Smooth muscle cell (in vitro differentiated cells): ENCODE measurements at regions not wholly inside any gene's neighbourhood (a gene's known extent, or its start where the extent isn't known, plus 50 kb on each side); places are given as distances from the start of the nearest gene placed in this dataset.

Experiments
- DNase-seq: peaks from one replicate; lab custom pipeline; 2025; ENCODE audit not compliant: unreplicated experiment; lab: John Stamatoyannopoulos, UW
- H2AFZ ChIP-seq: fragments of 200-600 bp; sonication (generic); 2 replicates; pipeline ENCODE4 v1.6.0; 2016; ENCODE audit warnings: antibody characterized with exemption, low read depth, mild to moderate bottlenecking
- H3F3A ChIP-seq: fragments of 200-600 bp; sonication (generic); 2 replicates; pipeline ENCODE4 v1.6.0; 2017; ENCODE audit warnings: antibody characterized with exemption, low read depth
- H3K27ac ChIP-seq: fragments of 200-600 bp; sonication (generic); 2 replicates; pipeline ENCODE4 v1.5.1; 2016; ENCODE audit warnings: low read depth, mild to moderate bottlenecking
- H3K27me3 ChIP-seq: fragments of 200-600 bp; sonication (generic); 2 replicates; pipeline ENCODE4 v1.6.1; 2016; ENCODE audit warnings: low read depth, mild to moderate bottlenecking
- H3K36me3 ChIP-seq: fragments of 200-600 bp; sonication (generic); 2 replicates; pipeline ENCODE4 v1.5.1; 2016; ENCODE audit warnings: low read depth
- H3K4me1 ChIP-seq: fragments of 200-600 bp; sonication (generic); 2 replicates; pipeline ENCODE4 v1.5.1; 2016; ENCODE audit warnings: low read depth
- H3K4me2 ChIP-seq: fragments of 200-600 bp; sonication (generic); 2 replicates; pipeline ENCODE4 v1.6.0; 2016; ENCODE audit warnings: mild to moderate bottlenecking
- H3K4me3 ChIP-seq: fragments of 200-600 bp; sonication (generic); 2 replicates; pipeline ENCODE4 v1.5.1; 2016; ENCODE audit warnings: mild to moderate bottlenecking
- H3K79me2 ChIP-seq: fragments of 200-600 bp; sonication (generic); 2 replicates; pipeline ENCODE4 v1.6.0; 2016; ENCODE audit warnings: low read depth, mild to moderate bottlenecking
- H3K9ac ChIP-seq: fragments of 200-600 bp; sonication (generic); 2 replicates; pipeline ENCODE4 v1.6.0; 2016; ENCODE audit warnings: low read depth
- H3K9me3 ChIP-seq: fragments of 200-600 bp; sonication (generic); replicated peaks from 2 replicates; pipeline ENCODE4 v1.5.1; 2016; ENCODE audit warnings: low read depth
- H4K20me1 ChIP-seq: fragments of 200-600 bp; sonication (generic); 2 replicates; pipeline ENCODE4 v1.6.0; 2016; ENCODE audit warnings: low read depth
- WGBS: methylation state at CpG from one replicate; pipeline ENCODE4 v1.1.7; 2016; ENCODE audit warnings: low lambda C conversion rate; 5-methylcytosine and 5-hydroxymethylcytosine counted together
- TF ChIP-seq, protein P1 (sequence below): fragments of 200-600 bp; sonication (generic); IDR thresholded peaks from 2 replicates; pipeline ENCODE4 v1.5.1; 2017; ENCODE audit warnings: borderline replicate concordance, mild to moderate bottlenecking, antibody characterized with exemption; ENCODE audit not compliant: insufficient read depth, poor library complexity, severe bottlenecking

DNA sequence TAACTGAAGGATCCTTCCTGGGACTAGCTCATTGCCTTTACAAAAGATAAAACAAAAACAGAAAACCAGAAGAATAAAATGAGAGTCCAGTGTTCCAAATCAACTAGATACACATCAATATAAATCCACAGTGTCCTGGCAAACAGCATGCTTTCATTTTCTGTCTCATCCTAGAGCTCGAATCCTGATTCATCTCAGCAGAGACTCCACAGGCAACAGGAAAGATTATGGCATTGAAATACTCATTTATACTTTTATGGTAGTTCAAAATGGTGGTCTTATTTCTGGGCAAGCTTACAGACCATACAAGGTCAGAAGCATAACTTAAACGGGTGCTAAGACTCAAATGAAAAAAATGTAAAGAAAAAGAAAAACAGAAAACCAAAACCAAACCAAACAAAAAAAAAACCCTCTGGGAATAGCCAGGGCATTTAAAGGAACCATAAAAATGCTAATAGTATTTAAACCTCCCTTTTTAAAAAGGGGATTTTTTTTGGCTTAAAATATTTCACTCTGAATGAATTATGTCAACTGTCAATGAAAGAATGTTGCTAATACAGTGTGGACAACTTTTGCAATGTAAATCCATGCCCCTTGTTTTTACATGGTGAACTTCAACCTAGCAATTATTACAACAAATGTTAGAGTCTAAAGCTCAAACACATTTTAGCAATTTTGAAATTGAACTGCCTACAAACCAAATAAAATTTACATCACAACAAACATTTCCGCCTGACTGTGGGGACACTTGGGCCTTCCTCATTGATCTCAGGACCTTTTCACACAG, 57.9 kb downstream of the GPR101 start:
- no peaks in the 10 kb centered on the region for H3K27me3 ChIP-seq
- no peak for DNase-seq
- H4K20me1 ChIP-seq, result no peaks in the 10 kb centered on the region
- H2AFZ ChIP-seq, result no peak overlapping the region
- no peaks in the 10 kb centered on the region for H3K79me2 ChIP-seq
- no peak overlapping the region for H3K4me2 ChIP-seq
- no peaks in the 10 kb centered on the region for H3K4me1 ChIP-seq
- no peaks in the 10 kb centered on the region for H3K36me3 ChIP-seq
- H3K9ac ChIP-seq, result no peak overlapping the region
- TF ChIP-seq, protein P1, sequence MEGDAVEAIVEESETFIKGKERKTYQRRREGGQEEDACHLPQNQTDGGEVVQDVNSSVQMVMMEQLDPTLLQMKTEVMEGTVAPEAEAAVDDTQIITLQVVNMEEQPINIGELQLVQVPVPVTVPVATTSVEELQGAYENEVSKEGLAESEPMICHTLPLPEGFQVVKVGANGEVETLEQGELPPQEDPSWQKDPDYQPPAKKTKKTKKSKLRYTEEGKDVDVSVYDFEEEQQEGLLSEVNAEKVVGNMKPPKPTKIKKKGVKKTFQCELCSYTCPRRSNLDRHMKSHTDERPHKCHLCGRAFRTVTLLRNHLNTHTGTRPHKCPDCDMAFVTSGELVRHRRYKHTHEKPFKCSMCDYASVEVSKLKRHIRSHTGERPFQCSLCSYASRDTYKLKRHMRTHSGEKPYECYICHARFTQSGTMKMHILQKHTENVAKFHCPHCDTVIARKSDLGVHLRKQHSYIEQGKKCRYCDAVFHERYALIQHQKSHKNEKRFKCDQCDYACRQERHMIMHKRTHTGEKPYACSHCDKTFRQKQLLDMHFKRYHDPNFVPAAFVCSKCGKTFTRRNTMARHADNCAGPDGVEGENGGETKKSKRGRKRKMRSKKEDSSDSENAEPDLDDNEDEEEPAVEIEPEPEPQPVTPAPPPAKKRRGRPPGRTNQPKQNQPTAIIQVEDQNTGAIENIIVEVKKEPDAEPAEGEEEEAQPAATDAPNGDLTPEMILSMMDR, result no peak
- H3K9me3 ChIP-seq, result no peaks in the 10 kb centered on the region
- H3F3A ChIP-seq, result no peaks in the 10 kb centered on the region
- no peak overlapping the region for H3K4me3 ChIP-seq
- H3K27ac ChIP-seq, result no peak overlapping the region
- 77% methylated on average over 3 of the region's 3 CpGs for WGBS

DNA sequence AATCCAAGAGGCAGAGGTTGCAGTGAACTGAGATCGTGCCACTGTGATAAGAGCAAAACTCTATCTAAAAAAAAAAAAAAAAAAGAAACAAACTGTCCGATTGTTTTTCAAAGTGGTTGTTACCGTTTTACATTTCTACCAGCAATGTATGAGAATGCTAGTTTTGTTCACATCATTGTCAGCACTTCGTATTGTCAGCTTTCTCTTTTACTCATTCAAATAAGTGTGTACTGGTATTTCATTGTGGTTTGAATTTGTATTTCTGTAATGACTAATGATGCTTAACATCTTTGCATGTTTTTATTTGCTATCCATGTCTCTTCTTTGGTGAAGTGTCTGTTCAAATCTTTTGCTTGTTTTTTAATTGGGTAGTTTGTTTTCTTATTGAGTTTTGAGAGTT, 65.8 kb downstream of the GPR101 start:
- no peaks in the 10 kb centered on the region for H3F3A ChIP-seq
- WGBS, result 77% methylated on average over 4 of the region's 4 CpGs
- H3K27me3 ChIP-seq, result no peaks in the 10 kb centered on the region
- no peak overlapping the region for H3K4me2 ChIP-seq
- no peak overlapping the region for H3K4me3 ChIP-seq
- TF ChIP-seq, protein P1, result no peak
- H3K9ac ChIP-seq, result no peak overlapping the region
- no peak for DNase-seq
- H3K27ac ChIP-seq, result no peak overlapping the region
- no peaks in the 10 kb centered on the region for H3K9me3 ChIP-seq
- no peaks in the 10 kb centered on the region for H3K79me2 ChIP-seq
- H2AFZ ChIP-seq, result no peak overlapping the region
- no peaks in the 10 kb centered on the region for H3K4me1 ChIP-seq
- H3K36me3 ChIP-seq, result no peaks in the 10 kb centered on the region
- no peaks in the 10 kb centered on the region for H4K20me1 ChIP-seq

DNA sequence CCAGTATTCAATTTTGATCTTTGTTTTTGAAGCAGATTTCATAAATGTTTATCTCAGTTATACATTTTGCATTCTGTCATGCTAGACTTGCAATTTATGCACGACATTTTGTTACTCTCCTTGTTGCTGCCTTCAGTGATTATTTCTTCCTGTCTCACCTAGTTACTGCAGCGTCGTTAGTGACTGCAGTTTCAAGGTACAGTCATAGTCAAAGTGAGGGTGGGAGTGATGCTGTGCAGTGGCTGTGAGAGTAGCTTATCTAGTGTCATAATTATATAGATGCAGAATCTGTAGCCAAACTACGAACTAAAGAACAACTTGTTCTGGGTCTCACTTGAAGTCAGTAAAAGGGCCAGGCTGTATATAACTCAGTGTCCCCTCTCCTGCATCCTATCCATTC, 69.8 kb downstream of the GPR101 start:
- Histone ChIP-seq H3K4me2 (no peak overlapping the region), H2AFZ (no peak overlapping the region), H3F3A (no peaks in the 10 kb centered on the region), H3K27ac (no peak overlapping the region), H3K4me1 (no peaks in the 10 kb centered on the region), H3K27me3 (no peaks in the 10 kb centered on the region), H3K9ac (no peak overlapping the region), H4K20me1 (no peaks in the 10 kb centered on the region), H3K79me2 (no peaks in the 10 kb centered on the region), H3K9me3 (no peaks in the 10 kb centered on the region), H3K36me3 (no peaks in the 10 kb centered on the region), H3K4me3 (no peak overlapping the region)
- TF ChIP-seq, protein P1, result no peak
- no peak for DNase-seq
- WGBS, result 81% methylated on average over 4 of the region's 4 CpGs

GRCh38 chrX:136961594-136962135, 72.1 kb downstream of the GPR101 start:
- Histone ChIP-seq H3F3A (no peaks in the 10 kb centered on the region), H3K4me2 (no peak overlapping the region), H4K20me1 (no peaks in the 10 kb centered on the region), H3K27me3 (no peaks in the 10 kb centered on the region), H3K4me3 (no peak overlapping the region), H3K27ac (no peak overlapping the region), H3K36me3 (no peaks in the 10 kb centered on the region), H3K9me3 (no peaks in the 10 kb centered on the region), H3K79me2 (no peaks in the 10 kb centered on the region), H3K4me1 (no peaks in the 10 kb centered on the region), H2AFZ (no peak overlapping the region), H3K9ac (no peak overlapping the region)
- TF ChIP-seq, protein P1, result no peak
- WGBS, result 61% methylated on average over 4 of the region's 4 CpGs
- DNase-seq, result no peak
